HG03108 (cell line): ENCODE measurements at regions not wholly inside any gene's neighbourhood (a gene's known extent, or its start where the extent isn't known, plus 50 kb on each side); places are given as distances from the start of the nearest gene placed in this dataset.

Source experiments
- ATAC-seq: cut with Tn5 transposase; IDR thresholded peaks from one replicate; pipeline ENCODE4 v1.9.1; 2021; ENCODE audit warnings: moderate library complexity; ENCODE audit not compliant: unreplicated experiment

- no peak for ATAC-seq
Observed at GRCh38 chr10:113409175-113409574, 143.7 kb upstream of the HABP2 start.

DNA sequence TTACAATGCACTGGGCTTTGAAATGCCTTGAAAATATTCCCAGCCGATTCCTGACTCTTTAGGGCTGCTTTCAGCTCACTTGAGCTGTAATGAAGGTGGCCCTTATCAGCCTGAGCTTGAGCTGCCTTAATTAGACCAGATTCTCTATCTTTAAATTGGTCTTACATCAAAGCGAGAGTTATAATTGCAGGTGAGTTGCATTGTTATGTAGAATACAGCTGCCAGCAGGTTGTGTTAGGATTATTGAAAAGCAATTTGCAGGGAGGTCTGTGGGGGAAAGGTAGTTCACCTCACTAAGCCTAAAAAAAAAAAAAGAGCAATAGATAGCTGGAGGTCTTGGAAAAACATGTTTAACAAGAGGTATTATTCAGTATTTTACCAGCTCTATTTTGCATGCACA lies 142.2 kb upstream of the HABP2 start:
- ATAC-seq, result no peak

DNA sequence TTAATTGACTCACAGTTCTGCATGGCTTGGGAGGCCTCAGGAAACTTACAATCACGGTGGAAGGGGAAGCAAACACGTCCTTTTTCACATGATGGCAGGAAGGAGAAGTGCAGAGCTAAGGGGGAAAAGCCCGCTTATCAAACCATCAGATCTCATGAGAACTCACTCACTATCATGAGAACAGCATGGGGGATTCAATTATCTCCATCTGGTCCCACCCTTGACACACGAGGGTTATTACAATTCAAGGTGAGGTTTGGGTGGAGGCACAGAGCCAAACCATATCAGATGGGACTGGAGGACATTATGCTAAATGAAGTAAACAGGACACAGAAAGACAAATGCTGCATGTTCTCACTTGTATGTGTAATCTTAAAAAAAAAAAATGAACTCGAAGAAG lies 141.4 kb upstream of the HABP2 start:
- no peak for ATAC-seq

- ATAC-seq, result no peak
Observed at GRCh38 chr10:113412161-113412560, 140.7 kb upstream of the HABP2 start.

GRCh38 chr10:113414543-113414942 lies 138.3 kb upstream of the HABP2 start:
- ATAC-seq, result no peak

DNA sequence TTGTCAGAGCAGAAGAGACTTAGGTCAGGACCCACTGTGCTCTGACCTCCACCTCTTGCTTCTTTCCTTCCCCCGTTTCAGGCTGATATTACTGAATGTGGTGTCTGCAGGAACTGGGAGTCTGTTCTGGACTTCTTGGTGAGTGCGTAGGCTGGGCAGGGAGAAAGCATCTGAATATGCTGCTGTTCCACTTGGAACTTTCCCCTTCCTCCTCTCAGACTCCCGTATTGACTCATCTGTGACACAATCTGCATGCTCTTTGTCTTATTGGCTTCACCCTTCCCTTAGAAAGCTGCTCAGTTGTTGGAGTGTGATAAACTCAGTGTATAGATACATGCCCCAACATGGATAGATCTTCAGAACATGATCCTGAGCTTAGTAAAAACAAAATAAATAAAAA lies 137.6 kb upstream of the HABP2 start:
- no peak for ATAC-seq

DNA sequence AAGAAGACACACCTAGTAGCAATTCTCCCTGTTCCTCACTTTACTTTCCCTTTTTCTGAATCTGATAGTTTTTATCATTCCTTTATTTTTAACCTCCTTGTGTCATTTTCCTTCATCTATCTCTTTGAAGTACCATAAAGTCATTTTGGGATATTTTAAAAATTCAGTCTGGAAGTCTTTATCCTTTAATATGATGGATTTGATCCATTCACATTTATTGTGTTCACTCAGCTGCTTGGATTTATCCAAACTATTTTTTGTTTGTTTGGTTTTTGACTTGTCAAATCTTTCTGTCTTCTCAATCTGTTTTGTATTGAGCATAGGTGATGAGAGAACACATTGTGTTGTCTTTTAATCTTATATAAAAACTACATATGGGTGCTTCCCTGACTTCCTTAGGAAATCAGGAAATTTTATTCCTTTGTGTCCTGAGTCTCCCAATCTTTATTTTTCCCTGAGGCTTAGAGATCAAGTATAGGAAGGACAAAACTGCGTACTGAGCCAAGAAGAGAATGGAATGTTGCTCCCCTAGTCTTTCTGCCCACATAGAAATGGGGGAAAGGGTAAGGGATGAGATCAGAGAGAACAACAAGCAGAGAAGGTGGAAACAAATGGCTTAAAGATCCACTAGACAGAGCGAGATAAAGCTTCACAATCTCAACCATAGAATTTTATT lies 132.7 kb upstream of the HABP2 start:
- ATAC-seq, result no peak

DNA sequence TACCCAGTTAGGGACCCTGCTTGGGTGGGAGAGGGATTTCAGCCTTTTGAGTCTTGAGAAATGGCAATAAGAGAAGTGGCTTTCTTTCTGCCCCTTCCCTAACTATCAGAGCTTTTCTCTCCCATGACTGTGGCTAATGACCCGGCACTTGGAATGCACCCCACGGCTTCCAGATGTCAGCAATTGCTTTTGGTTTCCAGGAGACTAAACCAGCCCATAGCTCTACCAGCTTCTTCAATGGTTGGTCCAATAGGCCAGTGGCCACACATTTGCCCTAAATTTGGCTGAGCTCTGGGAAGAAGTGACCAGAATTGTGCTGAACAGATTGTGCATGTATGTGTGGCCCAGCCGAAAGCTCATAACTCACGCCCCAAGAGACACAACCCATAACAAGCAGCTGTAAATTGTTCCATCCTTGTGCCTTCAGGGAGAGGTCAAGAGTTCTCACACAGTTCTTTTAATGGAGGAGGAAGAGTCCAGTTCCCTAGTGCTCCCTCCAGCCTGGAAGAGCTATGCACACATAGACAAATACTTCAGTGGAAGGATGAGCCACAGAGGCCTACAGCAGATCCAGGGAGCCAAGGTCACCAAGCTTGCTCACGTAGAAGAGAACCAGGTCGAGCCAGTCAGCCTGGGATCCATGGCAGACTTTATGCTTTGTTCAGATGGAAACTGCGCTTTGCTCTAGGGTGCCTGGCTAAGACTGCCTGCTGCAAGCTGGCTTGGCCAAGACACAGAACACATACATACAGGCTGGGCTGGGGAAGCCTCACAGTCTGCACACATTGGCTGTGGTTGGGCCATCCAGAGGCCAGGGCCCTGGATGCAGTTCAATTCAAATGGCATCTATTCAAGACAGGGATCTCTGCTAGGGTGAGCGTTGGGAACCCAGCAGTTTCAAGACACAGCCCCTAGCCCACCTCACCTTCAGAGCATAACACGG lies 131.8 kb upstream of the HABP2 start:
- ATAC-seq, result no peak

DNA sequence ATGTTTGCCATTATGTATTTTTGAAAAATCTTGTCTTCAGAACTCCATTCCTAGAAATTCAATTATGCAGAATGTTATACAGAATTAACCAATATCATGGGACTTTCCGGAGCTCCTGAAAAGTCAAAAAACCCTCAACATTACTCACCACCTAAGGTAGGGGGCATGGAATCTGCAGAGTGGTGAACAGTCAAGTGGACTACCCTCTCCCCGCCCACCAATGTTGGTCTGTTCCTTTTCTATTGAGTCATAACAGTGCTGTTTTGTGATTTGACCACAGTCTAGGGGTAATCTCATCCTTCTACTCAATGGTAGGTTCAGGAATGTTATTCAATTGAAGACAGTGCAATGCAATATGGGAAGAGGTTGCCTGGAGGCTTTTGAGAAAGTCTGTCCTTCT lies 130.5 kb upstream of the HABP2 start:
- ATAC-seq, result no peak

DNA sequence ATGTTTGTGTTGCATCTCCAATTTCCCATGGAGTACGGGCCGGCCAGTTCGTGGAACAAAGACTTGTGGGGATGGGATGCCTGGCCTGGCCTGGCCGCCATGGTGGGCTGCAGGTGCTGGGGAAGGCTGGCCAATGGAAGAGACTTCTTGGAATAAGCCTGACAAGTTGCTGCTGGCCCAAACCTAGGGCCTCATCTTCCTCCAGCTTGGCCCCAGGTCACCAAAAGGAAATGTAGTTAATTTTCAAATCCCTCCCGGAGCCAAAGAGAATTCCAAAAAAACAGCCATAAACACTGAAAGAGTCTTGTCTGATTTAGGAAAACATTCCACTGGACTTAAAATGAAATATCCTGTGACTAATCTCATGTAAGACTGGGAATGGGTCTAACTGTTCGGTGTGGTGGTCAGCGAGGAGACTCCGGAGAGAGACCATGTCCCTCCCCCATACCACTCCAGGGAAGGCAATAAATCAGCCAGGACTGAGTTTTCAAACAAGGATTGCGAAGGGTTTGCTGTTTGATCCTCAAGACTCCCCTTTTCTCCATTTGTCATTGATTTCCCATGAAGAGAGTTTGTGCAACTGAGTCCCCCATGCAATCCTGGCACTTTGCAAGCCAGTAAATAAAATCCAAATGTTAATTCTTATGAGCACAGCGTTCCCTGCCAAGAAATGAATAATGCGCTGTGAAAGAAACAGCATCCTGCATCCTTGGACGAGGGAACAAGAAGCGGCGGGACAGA lies 128.7 kb upstream of the HABP2 start:
- no peak for ATAC-seq

DNA sequence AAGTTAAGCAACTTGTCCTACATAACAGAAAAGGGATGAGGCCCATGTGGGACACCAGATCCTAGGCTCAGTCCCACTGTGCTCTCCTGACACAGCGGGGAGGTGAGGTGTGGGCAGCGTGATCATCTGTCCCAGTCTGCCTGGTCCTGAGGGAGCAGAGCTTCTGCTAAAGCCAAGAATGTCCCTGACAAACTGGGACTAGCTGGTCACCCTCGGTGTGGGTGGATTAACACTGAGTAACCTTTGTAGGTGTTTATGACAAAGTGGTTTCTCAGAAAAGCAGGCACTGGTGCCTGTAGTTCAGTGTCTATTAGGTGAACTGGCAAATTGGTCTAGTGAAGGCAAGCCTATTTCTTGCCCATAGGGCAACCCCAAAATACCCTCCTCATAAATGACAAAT lies 127.8 kb upstream of the HABP2 start:
- no peak for ATAC-seq

DNA sequence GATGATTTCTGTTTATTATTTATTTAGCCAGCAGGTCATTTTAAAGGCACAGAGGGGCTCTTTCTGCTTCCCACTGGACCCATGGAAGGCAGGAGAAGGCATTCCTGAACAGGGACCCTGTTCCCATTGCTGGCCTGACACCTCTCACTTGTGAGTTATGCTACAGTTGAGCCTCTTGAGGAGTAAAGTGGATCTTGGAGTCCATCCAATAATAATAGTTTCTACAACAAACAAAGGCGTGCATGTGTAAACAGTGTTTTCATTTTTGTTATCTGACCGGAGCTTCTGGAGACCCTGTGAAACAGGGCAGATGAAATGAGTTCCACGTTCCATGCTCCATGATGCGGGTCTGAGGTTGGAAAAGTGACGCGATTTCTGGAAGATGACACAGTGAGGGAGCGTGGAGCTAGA lies 127.3 kb upstream of the HABP2 start:
- ATAC-seq, result no peak

DNA sequence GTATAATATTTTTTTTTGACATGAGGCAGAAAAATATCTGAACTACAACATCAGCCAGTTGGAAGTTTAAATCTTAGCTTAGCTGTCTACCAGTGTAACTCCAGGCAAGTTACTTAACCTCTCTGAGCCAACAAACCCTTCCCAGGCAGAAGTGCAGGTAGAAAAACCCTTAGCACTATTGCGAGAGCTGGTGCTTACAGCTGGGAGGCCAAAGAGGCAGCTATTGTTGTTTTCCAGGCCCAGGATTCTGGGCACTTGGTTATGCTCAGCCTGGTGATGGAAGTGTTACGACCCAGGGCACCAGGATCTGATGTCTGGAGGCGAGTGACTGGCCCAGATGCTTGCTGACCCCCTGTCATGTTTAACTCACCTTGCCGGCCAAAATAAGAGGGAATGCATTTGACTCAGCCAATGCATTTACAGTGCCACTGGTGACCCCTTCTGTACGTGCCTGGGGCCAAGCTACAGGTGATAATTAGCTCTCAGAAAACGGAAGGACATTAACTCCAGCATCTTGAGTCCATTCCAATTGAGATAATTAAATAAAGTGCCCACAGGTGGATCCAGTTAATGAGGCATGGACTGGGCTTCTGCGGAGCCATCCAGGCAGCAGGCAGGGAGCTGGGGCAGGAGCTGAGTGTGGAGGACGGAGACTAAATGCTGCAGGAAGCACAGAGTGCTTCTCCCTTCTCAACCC lies 126.5 kb upstream of the HABP2 start:
- no peak for ATAC-seq

GRCh38 chr10:113427236-113427735 lies 125.6 kb upstream of the HABP2 start:
- no peak for ATAC-seq

- no peak for ATAC-seq
Observed at GRCh38 chr10:113427811-113428558, 124.9 kb upstream of the HABP2 start.

GRCh38 chr10:113430634-113431397 lies 122.0 kb upstream of the HABP2 start:
- no peak for ATAC-seq

DNA sequence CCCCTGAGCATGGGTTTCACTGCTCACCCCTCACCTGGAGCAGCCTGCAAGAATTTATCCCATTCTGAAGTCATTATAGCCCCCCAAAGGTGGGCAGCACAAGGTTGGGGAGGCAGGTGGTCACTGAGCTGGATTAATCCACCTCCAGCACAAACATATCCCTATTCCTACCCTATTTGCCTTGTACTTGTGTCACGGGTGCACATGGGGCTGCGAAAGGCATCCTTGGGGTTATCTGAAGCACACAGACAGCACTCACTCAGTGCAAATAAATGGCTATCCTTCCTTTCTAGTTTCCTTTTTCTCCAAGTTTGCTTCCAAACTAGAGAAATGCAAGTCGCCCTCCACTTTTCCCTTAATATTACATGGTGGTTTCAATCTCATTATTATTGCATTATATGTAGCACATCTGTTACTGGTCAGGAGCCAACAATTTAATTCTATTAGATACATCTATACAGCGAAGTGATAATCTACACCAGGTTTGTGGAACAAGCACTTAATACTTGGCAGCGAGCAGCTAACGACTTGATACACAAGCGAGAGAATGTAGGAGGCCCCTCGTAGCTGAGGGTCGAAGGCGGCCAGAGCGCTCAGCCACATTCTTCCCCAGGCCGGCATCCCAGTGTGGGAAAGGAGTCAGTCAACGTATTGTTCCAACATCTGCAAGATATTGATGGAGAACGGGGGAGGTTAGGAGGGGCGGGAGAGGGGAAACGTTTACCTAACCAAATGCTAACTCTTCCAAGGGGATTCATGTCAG lies 121.3 kb upstream of the HABP2 start:
- ATAC-seq, result no peak

- no peak for ATAC-seq
Observed at GRCh38 chr10:113433711-113434110, 119.1 kb upstream of the HABP2 start.

DNA sequence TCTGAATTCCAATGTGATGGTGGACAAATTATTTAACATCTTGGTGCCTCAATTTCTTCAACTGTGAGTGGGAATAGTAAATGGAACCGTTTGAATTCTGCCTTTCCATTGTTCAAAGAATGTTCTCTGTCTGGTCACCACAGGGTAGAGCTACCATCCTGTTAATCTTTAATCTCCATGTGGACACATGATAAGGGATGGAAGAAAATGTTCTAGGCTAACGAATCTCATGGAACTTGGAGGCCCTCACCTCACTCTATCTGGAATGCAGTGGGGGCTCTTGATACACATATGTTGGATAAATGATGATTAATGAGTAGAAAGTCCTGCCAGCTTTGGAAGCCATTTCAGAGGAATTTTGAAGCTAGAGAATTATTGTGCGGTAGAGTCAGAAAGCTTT lies 118.5 kb upstream of the HABP2 start:
- no peak for ATAC-seq
